H1 (cell line): ENCODE measurements at regions not wholly inside any gene's neighbourhood (a gene's known extent, or its start where the extent isn't known, plus 50 kb on each side); places are given as distances from the start of the nearest gene placed in this dataset.

Experiments used
- CTCF ChIA-PET: fragments of 300-600 bp; sonication (Branson Sonifier 250); formaldehyde crosslinking; loops from one replicate; lab custom pipeline; 2021; ENCODE audit not compliant: partially characterized antibody; lab: Charles Lee
- POLR2A ChIA-PET: fragments of 300-600 bp; sonication (Branson Sonifier 250); formaldehyde crosslinking; loops from one replicate; lab custom pipeline; 2021; ENCODE audit warnings: inconsistent platforms; ENCODE audit not compliant: partially characterized antibody; lab: Charles Lee
- DNase-seq, 2 experiments: peaks; one replicate each; pipeline versions ENCODE4 v3.0.0 to v3.0.0-alpha.2; 2010 to 2022; ENCODE audit warnings: low spot score in 2 of 2, low read depth in 1 of 2, mixed read lengths in 1 of 2
- FAIRE-seq: peaks from 2 replicates; lab custom pipeline; 2011; peaks lifted over from hg19 to GRCh38; lab: Jason Lieb, UNC
- H2AFZ ChIP-seq: 2 replicates; pipeline ENCODE4 v1.8.1; 2012; ENCODE audit warnings: low read length, inconsistent platforms
- H2AK5ac ChIP-seq: 2 replicates; pipeline ENCODE4 v1.6.1; 2013; ENCODE audit warnings: low read depth, low read length
- H2BK120ac ChIP-seq: replicated peaks from 2 replicates; pipeline ENCODE3; 2013; ENCODE audit warnings: low read depth, low read length, inconsistent platforms
- H2BK12ac ChIP-seq: 2 replicates; pipeline ENCODE4 v1.6.1; 2013; ENCODE audit warnings: low read depth, low read length
- H2BK15ac ChIP-seq: 2 replicates; pipeline ENCODE4 v1.6.1; 2013; ENCODE audit warnings: low read length
- H2BK20ac ChIP-seq: 2 replicates; pipeline ENCODE4 v1.6.1; 2013; ENCODE audit warnings: low read length
- H2BK5ac ChIP-seq: 2 replicates; pipeline ENCODE4 v1.6.1; 2013; ENCODE audit warnings: low read depth, low read length
- H3K14ac ChIP-seq: 2 replicates; pipeline ENCODE4 v1.6.1; 2013; ENCODE audit warnings: inconsistent platforms; ENCODE audit not compliant: insufficient read length
- H3K18ac ChIP-seq: 2 replicates; pipeline ENCODE4 v1.6.1; 2013; ENCODE audit warnings: low read length; ENCODE audit errors: extremely low read depth
- H3K23ac ChIP-seq: 2 replicates; pipeline ENCODE4 v1.6.1; 2013; ENCODE audit warnings: inconsistent platforms; ENCODE audit not compliant: insufficient read length
- H3K23me2 ChIP-seq: 2 replicates; pipeline ENCODE4 v1.6.1; 2013; ENCODE audit warnings: low read depth, low read length
- H3K27ac ChIP-seq: 2 replicates; pipeline ENCODE4 v1.6.1; 2011; ENCODE audit warnings: low read depth, low read length, inconsistent platforms
- H3K27me3 ChIP-seq, 4 experiments: replicated peaks in 1 of 4; 1 replicate in 1 of 4; 2 replicates in 3 of 4; pipeline versions ENCODE4 v1.6.1 to v1.8.1; 2011 to 2013; ENCODE audit warnings: low read length in 3 of 4, mild to moderate bottlenecking in 3 of 4, inconsistent platforms in 2 of 4, mixed read lengths in 2 of 4, moderate library complexity in 1 of 4; ENCODE audit not compliant: control insufficient read depth in 3 of 4, insufficient read depth in 3 of 4; ENCODE audit errors: extremely low read depth in 1 of 4
- H3K36me3 ChIP-seq, 4 experiments: 2 replicates each; pipeline versions ENCODE4 v1.6.1 to v1.8.1; 2011 to 2013; ENCODE audit warnings: mild to moderate bottlenecking in 4 of 4, low read length in 3 of 4, moderate library complexity in 2 of 4, control low read depth in 1 of 4, inconsistent platforms in 1 of 4; ENCODE audit not compliant: insufficient read depth in 4 of 4, control insufficient read depth in 2 of 4
- H3K4ac ChIP-seq: replicated peaks from 2 replicates; pipeline ENCODE3; 2013; ENCODE audit warnings: low read length, low read depth, mixed read lengths, inconsistent platforms; ENCODE audit not compliant: insufficient read length
- H3K4me1 ChIP-seq, 4 experiments: replicated peaks in 1 of 4; 1 replicate in 1 of 4; 2 replicates in 3 of 4; pipeline versions ENCODE4 v1.6.1 to v1.8.1; 2011 to 2013; ENCODE audit warnings: low read length in 3 of 4, inconsistent platforms in 2 of 4, mixed read lengths in 1 of 4; ENCODE audit not compliant: insufficient read depth in 4 of 4, control insufficient read depth in 3 of 4
- H3K4me2 ChIP-seq, 2 experiments: 2 replicates each; pipeline versions ENCODE4 v1.6.1 to v1.8.1; 2011 to 2013; ENCODE audit warnings: low read depth in 2 of 2, low read length in 2 of 2, control low read depth in 1 of 2, inconsistent platforms in 1 of 2, mild to moderate bottlenecking in 1 of 2; ENCODE audit not compliant: insufficient read depth in 1 of 2
- H3K4me3 ChIP-seq, 4 experiments: fragments of 200-600, 300-600 bp in 1 of 4; sonication (generic), shearing (Covaris generic), sonication (Bioruptor Twin) in 1 of 4; 2 replicates each; pipeline versions ENCODE4 v1.5.1 to v1.8.1; 2011 to 2016; ENCODE audit warnings: low read length in 4 of 4, low read depth in 3 of 4, control low read depth in 2 of 4, inconsistent platforms in 2 of 4, mild to moderate bottlenecking in 2 of 4, mixed read lengths in 1 of 4, moderate library complexity in 1 of 4; ENCODE audit not compliant: insufficient read depth in 2 of 4; ENCODE audit errors: extremely low read depth in 1 of 4
- H3K56ac ChIP-seq: replicated peaks from 2 replicates; pipeline ENCODE3; 2013; ENCODE audit warnings: low read depth, mild to moderate bottlenecking, mixed read lengths, low read length, inconsistent platforms; ENCODE audit not compliant: insufficient read length
- H3K79me1 ChIP-seq: 2 replicates; pipeline ENCODE4 v1.6.1; 2013; ENCODE audit warnings: low read depth, low read length, control low read depth
- H3K79me2 ChIP-seq, 2 experiments: 2 replicates each; pipeline versions ENCODE4 v1.6.1 to v1.8.1; 2012 to 2013; ENCODE audit warnings: low read length in 2 of 2, mild to moderate bottlenecking in 2 of 2, inconsistent platforms in 1 of 2; ENCODE audit not compliant: insufficient read depth in 2 of 2, control insufficient read depth in 1 of 2
- H3K9ac ChIP-seq, 4 experiments: replicated peaks in 1 of 4; 1 replicate in 1 of 4; 2 replicates in 3 of 4; pipeline versions ENCODE4 v1.6.1 to v1.8.1; 2011 to 2013; ENCODE audit warnings: low read depth in 3 of 4, low read length in 3 of 4, control low read depth in 2 of 4, mild to moderate bottlenecking in 2 of 4, moderate library complexity in 2 of 4, inconsistent platforms in 1 of 4; ENCODE audit errors: extremely low read depth in 1 of 4
- H3K9me3 ChIP-seq, 2 experiments: 2 replicates each; pipeline versions ENCODE4 v1.6.1 to v1.8.1; 2012 to 2013; ENCODE audit warnings: mild to moderate bottlenecking in 2 of 2, moderate library complexity in 2 of 2, control low read depth in 1 of 2, inconsistent platforms in 1 of 2, low read depth in 1 of 2, low read length in 1 of 2, mixed read lengths in 1 of 2; ENCODE audit not compliant: insufficient read depth in 2 of 2
- H4K20me1 ChIP-seq, 2 experiments: replicated peaks in 1 of 2; 2 replicates each; pipeline versions ENCODE3 to v1.8.1; 2011 to 2013; ENCODE audit warnings: inconsistent platforms in 2 of 2, low read length in 2 of 2, mild to moderate bottlenecking in 1 of 2; ENCODE audit not compliant: insufficient read depth in 2 of 2, control insufficient read depth in 1 of 2
- H4K5ac ChIP-seq: 2 replicates; pipeline ENCODE4 v1.6.1; 2013; ENCODE audit warnings: low read length, low read depth, mixed read lengths, inconsistent platforms; ENCODE audit not compliant: insufficient read length
- H4K8ac ChIP-seq: 2 replicates; pipeline ENCODE4 v1.8.0; 2013; ENCODE audit warnings: mild to moderate bottlenecking, moderate library complexity, low read length, inconsistent platforms; ENCODE audit not compliant: insufficient read depth; ENCODE audit errors: extremely low read depth
- H4K91ac ChIP-seq: replicated peaks from 2 replicates; pipeline ENCODE3; 2013; ENCODE audit warnings: low read length, mixed read lengths, inconsistent platforms; ENCODE audit not compliant: insufficient read length
- RAD21 ChIP-seq, 2 experiments: IDR thresholded peaks in 1 of 2; conservative IDR thresholded peaks in 1 of 2; 2 replicates each; pipeline ENCODE4 v1.6.1; 2011; ENCODE audit warnings: low read depth in 2 of 2, low read length in 2 of 2, improper control_type of control experiment in 1 of 2, inconsistent platforms in 1 of 2, mild to moderate bottlenecking in 1 of 2, moderate library complexity in 1 of 2
- SUZ12 ChIP-seq: fragments of 200-600 bp; sonication (generic); IDR thresholded peaks from 2 replicates; pipeline ENCODE4 v1.6.1; 2012; ENCODE audit warnings: mild to moderate bottlenecking, inconsistent platforms, low read length, moderate library complexity, mixed read lengths
- WGBS, 2 experiments: shearing (Covaris generic) in 1 of 2; methylation state at CpG; one replicate each; pipeline versions ENCODE4 v1.1.6 to v1.1.7; 2013 to 2015; ENCODE audit warnings: low lambda C conversion rate in 2 of 2, mixed read lengths in 2 of 2, inconsistent platforms in 1 of 2, low coverage in 1 of 2, missing lambda C conversion rate in 1 of 2; ENCODE audit not compliant: insufficient replicate concordance in 2 of 2, insufficient coverage in 1 of 2, insufficient read length in 1 of 2; ENCODE audit errors: extremely low coverage in 1 of 2, missing lambda C conversion rate in 1 of 2; 5-methylcytosine and 5-hydroxymethylcytosine counted together

DNA sequence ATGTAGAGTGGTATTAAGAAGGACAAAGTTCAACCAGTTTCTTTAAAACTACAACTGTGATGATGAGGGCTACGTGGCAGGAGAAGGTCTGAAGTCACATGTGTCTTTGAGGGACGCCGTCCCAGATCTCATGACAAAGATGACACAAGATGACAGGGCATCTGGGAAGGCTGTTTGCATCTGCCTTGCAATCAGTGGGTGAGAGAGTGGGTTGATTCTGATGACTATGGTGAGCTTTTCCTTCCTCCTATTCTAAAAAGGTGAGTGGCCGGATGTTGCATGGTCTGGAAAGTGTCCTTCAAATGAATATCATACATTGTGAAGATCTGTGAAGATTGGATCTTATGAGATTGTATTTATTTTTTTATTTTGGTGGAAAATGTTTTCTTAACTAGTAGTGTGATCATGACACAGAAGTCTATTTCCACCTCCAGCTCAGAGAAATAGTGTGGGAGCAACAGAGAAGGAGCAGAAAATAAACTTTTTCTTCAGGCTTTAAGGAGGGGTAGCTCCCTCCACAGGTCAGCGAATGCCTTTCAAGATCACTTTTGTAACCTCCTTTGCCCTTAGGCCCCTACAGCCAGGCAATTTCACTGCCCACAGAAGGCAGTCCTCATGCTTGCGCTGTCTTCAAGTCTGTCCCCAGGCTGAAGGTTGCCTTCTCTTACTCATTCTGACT lies 76.0 kb upstream of the ATF3 start:
- TF ChIP-seq RAD21 (IDR thresholded peaks at IDR 0.05 in 1 of 2, conservative IDR thresholded peaks at IDR 0.05 in 1 of 2; ENCODE audit: low read depth in 2 of 2, low read length in 2 of 2) (peak in 1 of 2 experiments; percentile 21; a peak in 1 of 4 replicates), SUZ12 (no peak)
- no peak overlapping the region; a peak in 1 of 7 replicates for H3K9ac ChIP-seq
- no peak overlapping the region for H3K23ac ChIP-seq
- H2AK5ac ChIP-seq = no peak overlapping the region
- H3K14ac ChIP-seq = no peak overlapping the region
- ChIA-PET CTCF (interaction anchor here (1.0 to 1.7 kb wide), 7 partner anchors 52 to 77 kb away, joined by 3 to 4 read pairs (median 3); no protein-coding TSS in a partner anchor), POLR2A (interaction anchor here (1.8 kb wide), 1 partner anchor 76 kb away, joined by 6 read pairs; the partner anchor contains the start of gene ATF3)
- no peak overlapping the region for H3K4me3 ChIP-seq
- no peak overlapping the region for H4K8ac ChIP-seq
- no peaks in the 10 kb centered on the region for H3K27me3 ChIP-seq
- 89% methylated on average over 6 of the region's 6 CpGs; no CpG with 5 or more reads in 1 of the 2 experiments for WGBS, 2 experiments
- H2AFZ ChIP-seq = no peak overlapping the region
- H3K56ac ChIP-seq = no peak overlapping the region
- FAIRE-seq = no peak
- H4K91ac ChIP-seq = no peak overlapping the region
- no peak for DNase-seq
- H3K9me3 ChIP-seq = peaks cover 6% of the 10 kb centered on the region in 2 experiments; a peak in 1 of 4 replicates
- no peak overlapping the region for H2BK5ac ChIP-seq
- no peaks in the 10 kb centered on the region for H3K79me1 ChIP-seq
- no peaks in the 10 kb centered on the region for H3K79me2 ChIP-seq
- H3K4me1 ChIP-seq = no peaks in the 10 kb centered on the region
- no peaks in the 10 kb centered on the region for H3K36me3 ChIP-seq
- H2BK20ac ChIP-seq = no peak overlapping the region
- no peaks in the 10 kb centered on the region for H4K20me1 ChIP-seq
- H4K5ac ChIP-seq = no peak overlapping the region
- H3K27ac ChIP-seq = no peak overlapping the region
- H3K18ac ChIP-seq = no peak overlapping the region
- no peak overlapping the region for H2BK12ac ChIP-seq
- no peak overlapping the region for H3K4ac ChIP-seq
- H2BK15ac ChIP-seq = no peak overlapping the region
- H3K23me2 ChIP-seq = no peaks in the 10 kb centered on the region
- H3K4me2 ChIP-seq = no peak overlapping the region
- no peak overlapping the region for H2BK120ac ChIP-seq
